Fibroblast of the aortic adventitia (primary cell): ENCODE measurements at regions not wholly inside any gene's neighbourhood (a gene's known extent, or its start where the extent isn't known, plus 50 kb on each side); places are given as distances from the start of the nearest gene placed in this dataset.

Experiments
- DNase-seq: peaks from one replicate; pipeline ENCODE4 v3.0.0-alpha.2; 2010; ENCODE audit warnings: low read depth
- H3K4me3 ChIP-seq: 2 replicates; pipeline ENCODE4 v1.5.1; 2011; ENCODE audit warnings: low read depth, mild to moderate bottlenecking, control low read depth, low read length, moderate library complexity
- TF ChIP-seq, protein P1 (sequence below): IDR thresholded peaks from 2 replicates; pipeline ENCODE4 v1.5.1; 2011; ENCODE audit warnings: mild to moderate bottlenecking, low read length, control low read depth, inconsistent platforms; ENCODE audit not compliant: insufficient read depth

- TF ChIP-seq, protein P1, sequence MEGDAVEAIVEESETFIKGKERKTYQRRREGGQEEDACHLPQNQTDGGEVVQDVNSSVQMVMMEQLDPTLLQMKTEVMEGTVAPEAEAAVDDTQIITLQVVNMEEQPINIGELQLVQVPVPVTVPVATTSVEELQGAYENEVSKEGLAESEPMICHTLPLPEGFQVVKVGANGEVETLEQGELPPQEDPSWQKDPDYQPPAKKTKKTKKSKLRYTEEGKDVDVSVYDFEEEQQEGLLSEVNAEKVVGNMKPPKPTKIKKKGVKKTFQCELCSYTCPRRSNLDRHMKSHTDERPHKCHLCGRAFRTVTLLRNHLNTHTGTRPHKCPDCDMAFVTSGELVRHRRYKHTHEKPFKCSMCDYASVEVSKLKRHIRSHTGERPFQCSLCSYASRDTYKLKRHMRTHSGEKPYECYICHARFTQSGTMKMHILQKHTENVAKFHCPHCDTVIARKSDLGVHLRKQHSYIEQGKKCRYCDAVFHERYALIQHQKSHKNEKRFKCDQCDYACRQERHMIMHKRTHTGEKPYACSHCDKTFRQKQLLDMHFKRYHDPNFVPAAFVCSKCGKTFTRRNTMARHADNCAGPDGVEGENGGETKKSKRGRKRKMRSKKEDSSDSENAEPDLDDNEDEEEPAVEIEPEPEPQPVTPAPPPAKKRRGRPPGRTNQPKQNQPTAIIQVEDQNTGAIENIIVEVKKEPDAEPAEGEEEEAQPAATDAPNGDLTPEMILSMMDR, result no peak
- H3K4me3 ChIP-seq, result no peak overlapping the region
- DNase-seq, result no peak
Observed at GRCh38 chr13:77828799-77829198, 89.8 kb downstream of the EDNRB start.

DNA sequence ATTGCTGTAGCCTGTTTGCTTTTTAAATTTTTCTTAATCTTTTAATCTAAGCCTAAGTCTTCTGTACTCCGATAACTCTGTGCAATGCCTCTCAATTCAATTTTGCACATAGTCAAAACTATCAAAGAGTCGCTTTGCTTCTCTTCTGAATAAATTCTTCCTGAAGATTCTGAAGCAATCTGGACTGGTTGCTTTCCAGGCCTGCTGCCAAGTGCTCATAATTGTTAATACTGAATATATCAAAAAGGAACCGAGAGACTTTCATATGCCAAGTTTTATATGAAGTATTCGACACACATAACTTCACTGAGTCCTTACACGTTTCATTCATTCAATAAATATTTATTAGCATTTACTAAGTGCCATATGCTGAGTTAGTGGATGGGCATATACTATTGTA is 91.3 kb downstream of the EDNRB start:
- TF ChIP-seq, protein P1, result no peak
- no peak for DNase-seq
- no peak overlapping the region for H3K4me3 ChIP-seq

DNA sequence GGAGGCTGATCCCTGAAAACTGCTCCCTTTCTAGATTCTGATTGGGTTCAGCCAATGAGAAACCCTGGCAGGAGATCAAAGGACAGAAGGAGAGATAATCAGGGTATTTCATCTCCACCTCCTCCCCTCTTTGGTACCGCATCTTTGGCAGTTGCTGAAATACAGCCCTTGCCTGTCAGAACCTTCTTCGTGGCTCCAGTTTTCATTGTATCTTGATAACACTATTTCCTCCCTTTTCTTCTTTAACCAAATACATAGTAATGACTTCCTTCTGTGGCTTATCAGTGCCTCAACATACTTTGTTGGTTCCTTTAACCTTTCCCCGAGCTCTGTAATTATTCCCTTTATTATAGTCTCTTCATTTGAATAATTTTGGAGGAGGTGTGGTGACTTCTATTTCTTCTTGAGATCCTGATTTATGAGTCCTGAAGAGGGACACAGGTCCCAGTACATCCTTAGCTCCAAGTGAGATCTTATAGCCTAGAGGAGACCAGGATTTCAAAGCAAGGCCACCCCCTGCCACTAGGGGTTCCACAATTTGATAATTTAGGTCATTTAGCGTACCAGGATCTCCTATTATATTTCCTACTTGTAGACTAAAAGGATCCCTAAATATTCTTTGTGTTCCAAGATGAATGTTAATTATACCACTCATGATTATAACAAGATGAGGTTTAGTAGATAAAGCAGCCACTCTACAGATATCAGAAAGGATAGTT is 98.0 kb downstream of the EDNRB start:
- TF ChIP-seq, protein P1, result peak; percentile 20
- H3K4me3 ChIP-seq, result no peak overlapping the region

GRCh38 chr13:77817521-77817920 is 101.1 kb downstream of the EDNRB start:
- TF ChIP-seq, protein P1, result no peak
- no peak overlapping the region for H3K4me3 ChIP-seq
- no peak for DNase-seq

More for the DNA sequence above, 98.0 kb downstream of the EDNRB start:
- DNase-seq, result no peak

DNA sequence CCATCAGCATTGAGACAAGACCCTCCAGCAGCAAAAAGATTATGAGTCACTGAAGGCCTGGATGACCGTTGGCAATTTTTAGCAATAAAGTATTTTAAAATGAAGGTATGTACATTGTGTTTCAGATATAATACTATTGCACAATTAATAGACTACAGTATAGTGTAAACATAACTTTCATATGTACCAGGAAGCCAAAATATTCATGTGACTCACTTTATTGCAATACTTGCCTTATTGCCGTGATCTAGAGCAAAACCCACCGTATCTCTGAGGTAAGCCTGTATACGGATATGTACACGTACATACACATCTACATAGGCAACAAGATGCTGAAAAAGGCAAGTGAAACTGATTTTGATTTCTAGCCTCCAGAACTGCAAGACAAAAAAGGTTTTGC is 103.3 kb downstream of the EDNRB start:
- no peak for DNase-seq
- TF ChIP-seq, protein P1, result no peak
- no peak overlapping the region for H3K4me3 ChIP-seq
